HCT116 (cell line): ENCODE measurements at regions not wholly inside any gene's neighbourhood (a gene's known extent, or its start where the extent isn't known, plus 50 kb on each side); places are given as distances from the start of the nearest gene placed in this dataset.

Experiments
- POLR2A ChIP-seq: IDR thresholded peaks from 2 replicates; pipeline ENCODE4 v1.7.0; 2011; ENCODE audit warnings: borderline replicate concordance; ENCODE audit not compliant: insufficient read depth, insufficient read length; ENCODE audit errors: extremely low read depth
- TCF7L2 ChIP-seq: IDR thresholded peaks from 2 replicates; pipeline ENCODE4 v1.7.0; 2011; ENCODE audit warnings: borderline replicate concordance, inconsistent platforms; ENCODE audit not compliant: insufficient read depth, insufficient read length; ENCODE audit errors: extremely low read depth
- ZFX ChIP-seq: fragments of 450-650 bp; IDR thresholded peaks from 2 replicates; pipeline ENCODE4 v1.6.1; 2017
- TF ChIP-seq, protein P1 (sequence below), 3 experiments: fragments of 200-600 bp in 1 of 3; sonication (generic) in 1 of 3; IDR thresholded peaks in 2 of 3; conservative IDR thresholded peaks in 1 of 3; 2 replicates each; pipeline ENCODE4 v1.5.1; 2012 to 2017; ENCODE audit warnings: low read depth in 2 of 3, low read length in 2 of 3, antibody characterized with exemption in 1 of 3, borderline replicate concordance in 1 of 3, control low read depth in 1 of 3, mild to moderate bottlenecking in 1 of 3, mixed read lengths in 1 of 3, mixed run types in 1 of 3, moderate library complexity in 1 of 3; ENCODE audit not compliant: insufficient read depth in 1 of 3

DNA sequence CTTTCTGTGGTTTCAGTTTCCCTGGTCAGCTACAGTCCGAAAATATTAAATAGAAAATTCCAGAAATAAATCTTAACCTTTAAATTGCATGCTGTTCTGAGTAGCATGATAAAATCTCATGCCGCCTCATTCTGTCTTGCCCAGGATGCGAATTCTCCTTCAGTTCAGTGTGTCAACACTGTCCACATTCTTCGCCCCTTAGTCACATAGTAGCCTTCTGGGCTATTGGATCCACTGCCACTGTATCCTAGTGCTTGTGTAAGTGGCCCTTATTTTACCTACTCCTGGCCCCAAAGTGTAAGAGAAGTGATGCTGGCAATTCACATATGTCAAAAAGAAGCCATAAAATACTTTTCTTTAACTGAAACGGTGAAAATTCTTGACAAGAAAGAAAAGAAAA, 129.6 kb downstream of the ZWINT start:
- TF ChIP-seq, protein P1, sequence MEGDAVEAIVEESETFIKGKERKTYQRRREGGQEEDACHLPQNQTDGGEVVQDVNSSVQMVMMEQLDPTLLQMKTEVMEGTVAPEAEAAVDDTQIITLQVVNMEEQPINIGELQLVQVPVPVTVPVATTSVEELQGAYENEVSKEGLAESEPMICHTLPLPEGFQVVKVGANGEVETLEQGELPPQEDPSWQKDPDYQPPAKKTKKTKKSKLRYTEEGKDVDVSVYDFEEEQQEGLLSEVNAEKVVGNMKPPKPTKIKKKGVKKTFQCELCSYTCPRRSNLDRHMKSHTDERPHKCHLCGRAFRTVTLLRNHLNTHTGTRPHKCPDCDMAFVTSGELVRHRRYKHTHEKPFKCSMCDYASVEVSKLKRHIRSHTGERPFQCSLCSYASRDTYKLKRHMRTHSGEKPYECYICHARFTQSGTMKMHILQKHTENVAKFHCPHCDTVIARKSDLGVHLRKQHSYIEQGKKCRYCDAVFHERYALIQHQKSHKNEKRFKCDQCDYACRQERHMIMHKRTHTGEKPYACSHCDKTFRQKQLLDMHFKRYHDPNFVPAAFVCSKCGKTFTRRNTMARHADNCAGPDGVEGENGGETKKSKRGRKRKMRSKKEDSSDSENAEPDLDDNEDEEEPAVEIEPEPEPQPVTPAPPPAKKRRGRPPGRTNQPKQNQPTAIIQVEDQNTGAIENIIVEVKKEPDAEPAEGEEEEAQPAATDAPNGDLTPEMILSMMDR (IDR thresholded peaks at IDR 0.05 in 2 of 3, conservative IDR thresholded peaks at IDR 0.05 in 1 of 3; ENCODE audit: borderline replicate concordance in 1 of 3, insufficient read depth in 1 of 3, low read depth in 2 of 3, low read length in 2 of 3) = no peak
- no peak for TF ChIP-seq ZFX
- TF ChIP-seq TCF7L2 = no peak
- no peak for TF ChIP-seq POLR2A
